K562 (cell line): ENCODE measurements at regions not wholly inside any gene's neighbourhood (a gene's known extent, or its start where the extent isn't known, plus 50 kb on each side); places are given as distances from the start of the nearest gene placed in this dataset.
A peak's percentile ranks its signal among the peaks of the same experiment; 100 is the strongest.

Experiments used
- BACH1 ChIP-seq: fragments of 200-800 bp; sonication (Bioruptor generic); IDR thresholded peaks from 2 replicates; pipeline ENCODE4 v1.6.1; 2016; ENCODE audit warnings: missing genetic modification characterization, missing compliant biosample characterization
- FOSL1 ChIP-seq: fragments of 200-800 bp; sonication (Bioruptor generic); conservative IDR thresholded peaks from 2 replicates; pipeline ENCODE4 v1.6.1; 2016; ENCODE audit warnings: missing genetic modification characterization, missing compliant biosample characterization
- FOXJ2 ChIP-seq: fragments of 200-800 bp; sonication (Bioruptor generic); IDR thresholded peaks from 2 replicates; pipeline ENCODE4 v1.6.1; 2016; ENCODE audit warnings: missing genetic modification characterization, missing compliant biosample characterization
- IFI16 ChIP-seq: fragments of 250-450 bp; sonication (Bioruptor Pico); IDR thresholded peaks from 2 replicates; pipeline ENCODE4 v2.1.2; 2022; ENCODE audit warnings: mild to moderate bottlenecking, inconsistent platforms
- IRF2 ChIP-seq: sonication (generic); formaldehyde crosslinking; IDR thresholded peaks from 2 replicates; pipeline ENCODE4 v1.8.1; 2022; ENCODE audit warnings: mild to moderate bottlenecking, missing genetic modification reagents
- NFXL1 ChIP-seq: fragments of 450-650 bp; formaldehyde crosslinking; IDR thresholded peaks from 2 replicates; pipeline ENCODE4 v1.4.0; 2021; ENCODE audit warnings: mild to moderate bottlenecking
- NR2C2 ChIP-seq, 2 experiments: fragments of 200-800 bp in 1 of 2; sonication (Bioruptor generic) in 1 of 2; sonication (generic) in 1 of 2; formaldehyde crosslinking in 1 of 2; IDR thresholded peaks; 2 replicates each; pipeline versions ENCODE4 v1.6.1 to v1.8.0; 2016 to 2022; ENCODE audit warnings: mild to moderate bottlenecking in 1 of 2, missing compliant biosample characterization in 1 of 2, missing genetic modification characterization in 1 of 2, missing genetic modification reagents in 1 of 2
- PTTG1 ChIP-seq: fragments of 450-650 bp; IDR thresholded peaks from 2 replicates; pipeline ENCODE4 v1.6.1; 2016; ENCODE audit warnings: low read depth, mild to moderate bottlenecking, missing genetic modification characterization, missing compliant biosample characterization
- PURB ChIP-seq: sonication (generic); formaldehyde crosslinking; IDR thresholded peaks from 2 replicates; pipeline ENCODE4 v1.9.0; 2021; ENCODE audit warnings: low read depth, mild to moderate bottlenecking, missing genetic modification reagents
- TCF3 ChIP-seq: sonication (generic); formaldehyde crosslinking; IDR thresholded peaks from 2 replicates; pipeline ENCODE4 v1.4.0; 2020; ENCODE audit warnings: mild to moderate bottlenecking, missing genetic modification reagents
- U2AF2 ChIP-seq: fragments of 200-400 bp; formaldehyde crosslinking; optimal IDR thresholded peaks from 2 replicates; pipeline ENCODE3; 2017; ENCODE audit warnings: low read depth, mild to moderate bottlenecking, low read length
- ZNF133 ChIP-seq: fragments of 250-450 bp; sonication (Bioruptor Pico); IDR thresholded peaks from 2 replicates; pipeline ENCODE4 v1.4.0; 2020; ENCODE audit warnings: mild to moderate bottlenecking
- ZNF134 ChIP-seq: fragments of 250-450 bp; sonication (Bioruptor Pico); conservative IDR thresholded peaks from 2 replicates; pipeline ENCODE4 v1.4.0; 2020
- ZNF197 ChIP-seq: fragments of 200-800 bp; sonication (Bioruptor generic); IDR thresholded peaks from 2 replicates; pipeline ENCODE4 v1.6.1; 2016; ENCODE audit warnings: low read depth, missing genetic modification characterization, missing compliant biosample characterization
- ZNF551 ChIP-seq: fragments of 250-450 bp; sonication (Bioruptor Pico); IDR thresholded peaks from 2 replicates; pipeline ENCODE4 v1.5.0; 2021; ENCODE audit warnings: mild to moderate bottlenecking, moderate library complexity
- ZNF584 ChIP-seq: fragments of 200-800 bp; sonication (Bioruptor generic); IDR thresholded peaks from 2 replicates; pipeline ENCODE4 v1.6.1; 2016; ENCODE audit warnings: low read depth, mild to moderate bottlenecking, missing genetic modification characterization, missing compliant biosample characterization
- ZNF76 ChIP-seq: fragments of 250-450 bp; sonication (Bioruptor Pico); IDR thresholded peaks from 2 replicates; pipeline ENCODE4 v1.4.0; 2020; ENCODE audit warnings: mild to moderate bottlenecking, moderate library complexity, borderline replicate concordance
- ZNF764 ChIP-seq: fragments of 250-450 bp; sonication (Bioruptor Pico); IDR thresholded peaks from 2 replicates; pipeline ENCODE4 v1.4.0; 2020; ENCODE audit warnings: low read depth, mild to moderate bottlenecking, moderate library complexity
- ZNF79 ChIP-seq: fragments of 250-450 bp; sonication (Bioruptor Pico); IDR thresholded peaks from 2 replicates; pipeline ENCODE4 v1.4.0; 2020; ENCODE audit warnings: low read depth, mild to moderate bottlenecking, moderate library complexity
- TF ChIP-seq, protein P1 (sequence below): IDR thresholded peaks from 3 replicates; pipeline ENCODE4 v1.6.1; 2011; ENCODE audit warnings: borderline replicate concordance, mild to moderate bottlenecking, moderate library complexity; ENCODE audit not compliant: insufficient read length; ENCODE audit errors: extremely low read depth
- TF ChIP-seq, protein P2 (sequence below), 2 experiments: fragments of 250-450 bp in 1 of 2; fragments of 450-650 bp in 1 of 2; sonication (Bioruptor Pico) in 1 of 2; IDR thresholded peaks; 2 replicates each; pipeline versions ENCODE4 v1.6.1 to v1.8.0; 2016 to 2021; ENCODE audit warnings: mild to moderate bottlenecking in 2 of 2, moderate library complexity in 2 of 2, missing compliant biosample characterization in 1 of 2, missing genetic modification characterization in 1 of 2
- TF ChIP-seq, protein P3 (sequence below): fragments of 450-650 bp; IDR thresholded peaks from 2 replicates; pipeline ENCODE4 v1.6.1; 2016
- TF ChIP-seq, protein P4 (sequence below): fragments of 450-650 bp; formaldehyde crosslinking; conservative IDR thresholded peaks from 2 replicates; pipeline ENCODE4 v1.4.0; 2022; ENCODE audit warnings: mild to moderate bottlenecking, missing genetic modification characterization

DNA sequence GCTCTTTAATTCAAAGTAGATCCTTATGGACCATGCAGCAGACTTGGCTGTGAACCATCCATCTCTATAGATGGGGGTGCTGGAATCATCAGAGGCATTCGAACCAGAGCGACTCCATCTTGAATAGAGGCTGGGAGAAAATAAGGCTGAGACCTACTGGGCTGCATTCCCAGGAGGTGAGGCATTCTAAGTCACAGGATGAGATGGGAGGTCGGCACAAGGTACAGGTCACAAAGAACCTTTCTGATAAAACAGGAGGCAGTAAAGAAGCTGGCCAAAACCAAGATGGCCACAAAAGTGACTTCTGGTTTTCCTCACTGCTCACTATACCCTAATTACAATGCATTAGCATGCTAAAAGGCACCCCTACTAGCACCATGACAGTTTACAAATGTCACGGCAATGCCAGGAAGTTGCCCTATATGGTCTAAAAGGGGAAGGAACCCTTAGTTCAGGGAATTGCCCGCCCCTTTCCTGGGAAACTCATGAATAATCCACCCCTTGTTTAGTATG is 89.2 kb upstream of the BRD7 start (continued):
- TF ChIP-seq, protein P1, sequence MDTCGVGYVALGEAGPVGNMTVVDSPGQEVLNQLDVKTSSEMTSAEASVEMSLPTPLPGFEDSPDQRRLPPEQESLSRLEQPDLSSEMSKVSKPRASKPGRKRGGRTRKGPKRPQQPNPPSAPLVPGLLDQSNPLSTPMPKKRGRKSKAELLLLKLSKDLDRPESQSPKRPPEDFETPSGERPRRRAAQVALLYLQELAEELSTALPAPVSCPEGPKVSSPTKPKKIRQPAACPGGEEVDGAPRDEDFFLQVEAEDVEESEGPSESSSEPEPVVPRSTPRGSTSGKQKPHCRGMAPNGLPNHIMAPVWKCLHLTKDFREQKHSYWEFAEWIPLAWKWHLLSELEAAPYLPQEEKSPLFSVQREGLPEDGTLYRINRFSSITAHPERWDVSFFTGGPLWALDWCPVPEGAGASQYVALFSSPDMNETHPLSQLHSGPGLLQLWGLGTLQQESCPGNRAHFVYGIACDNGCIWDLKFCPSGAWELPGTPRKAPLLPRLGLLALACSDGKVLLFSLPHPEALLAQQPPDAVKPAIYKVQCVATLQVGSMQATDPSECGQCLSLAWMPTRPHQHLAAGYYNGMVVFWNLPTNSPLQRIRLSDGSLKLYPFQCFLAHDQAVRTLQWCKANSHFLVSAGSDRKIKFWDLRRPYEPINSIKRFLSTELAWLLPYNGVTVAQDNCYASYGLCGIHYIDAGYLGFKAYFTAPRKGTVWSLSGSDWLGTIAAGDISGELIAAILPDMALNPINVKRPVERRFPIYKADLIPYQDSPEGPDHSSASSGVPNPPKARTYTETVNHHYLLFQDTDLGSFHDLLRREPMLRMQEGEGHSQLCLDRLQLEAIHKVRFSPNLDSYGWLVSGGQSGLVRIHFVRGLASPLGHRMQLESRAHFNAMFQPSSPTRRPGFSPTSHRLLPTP: no peak
- peak; percentile 86 for TF ChIP-seq ZNF79 (CRISPR knock-in tag)
- TF ChIP-seq, protein P2, sequence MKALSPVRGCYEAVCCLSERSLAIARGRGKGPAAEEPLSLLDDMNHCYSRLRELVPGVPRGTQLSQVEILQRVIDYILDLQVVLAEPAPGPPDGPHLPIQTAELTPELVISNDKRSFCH (CRISPR knock-in tag; IDR thresholded peaks at IDR 0.05): peak; percentile 69; the same call in 1 of the 2 replicates
- TF ChIP-seq, protein P2 (tag; IDR thresholded peaks at IDR 0.05): 0 out of 2 replicates have a peak, but pooled peaks have one; percentile 24
- peak; percentile 95 for TF ChIP-seq ZNF76
- TF ChIP-seq, protein P3, sequence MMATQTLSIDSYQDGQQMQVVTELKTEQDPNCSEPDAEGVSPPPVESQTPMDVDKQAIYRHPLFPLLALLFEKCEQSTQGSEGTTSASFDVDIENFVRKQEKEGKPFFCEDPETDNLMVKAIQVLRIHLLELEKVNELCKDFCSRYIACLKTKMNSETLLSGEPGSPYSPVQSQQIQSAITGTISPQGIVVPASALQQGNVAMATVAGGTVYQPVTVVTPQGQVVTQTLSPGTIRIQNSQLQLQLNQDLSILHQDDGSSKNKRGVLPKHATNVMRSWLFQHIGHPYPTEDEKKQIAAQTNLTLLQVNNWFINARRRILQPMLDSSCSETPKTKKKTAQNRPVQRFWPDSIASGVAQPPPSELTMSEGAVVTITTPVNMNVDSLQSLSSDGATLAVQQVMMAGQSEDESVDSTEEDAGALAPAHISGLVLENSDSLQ: no peak
- peak; percentile 77; the same call in 1 of the 2 replicates for TF ChIP-seq BACH1
- TF ChIP-seq NFXL1: peak; percentile 92
- peak; percentile 81 for TF ChIP-seq PTTG1 (tag)
- TF ChIP-seq ZNF197: peak; percentile 85
- TF ChIP-seq TCF3 (CRISPR knock-in tag): no peak
- TF ChIP-seq ZNF551: no peak
- TF ChIP-seq ZNF584 (CRISPR knock-in tag): peak; percentile 92
- TF ChIP-seq, protein P4, sequence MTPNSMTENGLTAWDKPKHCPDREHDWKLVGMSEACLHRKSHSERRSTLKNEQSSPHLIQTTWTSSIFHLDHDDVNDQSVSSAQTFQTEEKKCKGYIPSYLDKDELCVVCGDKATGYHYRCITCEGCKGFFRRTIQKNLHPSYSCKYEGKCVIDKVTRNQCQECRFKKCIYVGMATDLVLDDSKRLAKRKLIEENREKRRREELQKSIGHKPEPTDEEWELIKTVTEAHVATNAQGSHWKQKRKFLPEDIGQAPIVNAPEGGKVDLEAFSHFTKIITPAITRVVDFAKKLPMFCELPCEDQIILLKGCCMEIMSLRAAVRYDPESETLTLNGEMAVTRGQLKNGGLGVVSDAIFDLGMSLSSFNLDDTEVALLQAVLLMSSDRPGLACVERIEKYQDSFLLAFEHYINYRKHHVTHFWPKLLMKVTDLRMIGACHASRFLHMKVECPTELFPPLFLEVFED (CRISPR knock-in tag): peak; percentile 75; the same call in 1 of the 2 replicates
- no peak for TF ChIP-seq NR2C2 (CRISPR knock-in tag; IDR thresholded peaks at IDR 0.05)
- TF ChIP-seq NR2C2 (tag; IDR thresholded peaks at IDR 0.05): peak; percentile 51; the same call in 1 of the 2 replicates
- TF ChIP-seq PURB (CRISPR knock-in tag): no peak
- TF ChIP-seq ZNF134 (CRISPR knock-in tag): peak; percentile 66
- TF ChIP-seq ZNF764: no peak
- 0 out of 2 replicates have a peak, but pooled peaks have one; percentile 8 for TF ChIP-seq ZNF133
- no peak for TF ChIP-seq IRF2
- TF ChIP-seq FOSL1 (tag): no peak
- no peak for TF ChIP-seq IFI16 (CRISPR knock-in tag)
- no peak for TF ChIP-seq U2AF2
- TF ChIP-seq FOXJ2 (tag): no peak
